GM20000 (cell line): ENCODE measurements at regions not wholly inside any gene's neighbourhood (a gene's known extent, or its start where the extent isn't known, plus 50 kb on each side); places are given as distances from the start of the nearest gene placed in this dataset.
"Not testable (repeated sequence)": the region's sequence is repeated elsewhere in the genome, so short reads cannot be mapped to it uniquely, and the experiment has no call there.

Experiments used
- DNase-seq: peaks from one replicate; pipeline ENCODE4 v3.0.0; 2012; ENCODE audit warnings: low spot score
- TF ChIP-seq, protein P1 (sequence below): IDR thresholded peaks from 2 replicates; pipeline ENCODE4 v1.5.1; 2012; ENCODE audit warnings: mild to moderate bottlenecking, control low read depth; ENCODE audit errors: extremely low read depth, missing control alignments

DNA sequence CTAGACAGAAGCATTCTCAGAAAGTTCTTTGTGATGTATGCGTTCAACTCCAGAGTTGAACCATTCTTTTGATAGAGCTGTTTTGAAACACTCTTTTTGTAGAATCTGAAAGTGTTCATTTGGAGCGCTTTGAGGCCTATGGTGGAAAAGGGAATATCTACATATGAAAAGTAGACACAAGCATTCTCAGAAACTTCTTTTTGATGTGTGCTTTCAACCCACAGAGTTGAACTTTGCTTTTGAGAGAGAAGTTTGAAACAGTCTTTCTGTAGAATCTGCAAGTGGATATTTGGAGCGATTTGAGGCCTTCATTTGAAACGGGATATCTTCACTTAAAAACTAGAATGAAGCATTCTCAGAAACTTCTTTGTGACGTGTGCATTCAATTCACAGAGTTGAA lies 582.6 kb upstream of the ZNF337 start:
- DNase-seq, result no peak
- TF ChIP-seq, protein P1, sequence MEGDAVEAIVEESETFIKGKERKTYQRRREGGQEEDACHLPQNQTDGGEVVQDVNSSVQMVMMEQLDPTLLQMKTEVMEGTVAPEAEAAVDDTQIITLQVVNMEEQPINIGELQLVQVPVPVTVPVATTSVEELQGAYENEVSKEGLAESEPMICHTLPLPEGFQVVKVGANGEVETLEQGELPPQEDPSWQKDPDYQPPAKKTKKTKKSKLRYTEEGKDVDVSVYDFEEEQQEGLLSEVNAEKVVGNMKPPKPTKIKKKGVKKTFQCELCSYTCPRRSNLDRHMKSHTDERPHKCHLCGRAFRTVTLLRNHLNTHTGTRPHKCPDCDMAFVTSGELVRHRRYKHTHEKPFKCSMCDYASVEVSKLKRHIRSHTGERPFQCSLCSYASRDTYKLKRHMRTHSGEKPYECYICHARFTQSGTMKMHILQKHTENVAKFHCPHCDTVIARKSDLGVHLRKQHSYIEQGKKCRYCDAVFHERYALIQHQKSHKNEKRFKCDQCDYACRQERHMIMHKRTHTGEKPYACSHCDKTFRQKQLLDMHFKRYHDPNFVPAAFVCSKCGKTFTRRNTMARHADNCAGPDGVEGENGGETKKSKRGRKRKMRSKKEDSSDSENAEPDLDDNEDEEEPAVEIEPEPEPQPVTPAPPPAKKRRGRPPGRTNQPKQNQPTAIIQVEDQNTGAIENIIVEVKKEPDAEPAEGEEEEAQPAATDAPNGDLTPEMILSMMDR, result no peak

DNA sequence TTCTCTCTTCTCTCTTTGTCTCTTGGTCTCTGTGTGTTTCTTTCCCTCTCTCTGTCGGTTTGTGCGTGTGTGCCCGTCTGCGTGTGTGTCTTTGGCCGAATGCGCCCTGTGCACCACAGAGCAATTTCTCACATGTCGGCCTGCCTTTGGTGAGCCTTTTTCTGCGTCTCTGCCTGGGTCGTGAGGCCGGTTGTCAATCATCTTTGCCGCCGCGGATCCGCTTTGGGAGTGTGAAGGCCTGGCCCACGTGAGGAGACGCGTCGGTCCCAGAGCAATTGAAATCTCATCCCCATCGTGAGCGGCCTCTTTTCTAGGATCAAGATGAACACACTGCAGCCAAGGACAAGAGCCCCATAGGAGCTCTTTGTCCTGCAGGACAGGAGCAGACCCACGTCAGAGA lies 580.7 kb upstream of the ZNF337 start:
- TF ChIP-seq, protein P1, result no peak
- no peak for DNase-seq

DNA sequence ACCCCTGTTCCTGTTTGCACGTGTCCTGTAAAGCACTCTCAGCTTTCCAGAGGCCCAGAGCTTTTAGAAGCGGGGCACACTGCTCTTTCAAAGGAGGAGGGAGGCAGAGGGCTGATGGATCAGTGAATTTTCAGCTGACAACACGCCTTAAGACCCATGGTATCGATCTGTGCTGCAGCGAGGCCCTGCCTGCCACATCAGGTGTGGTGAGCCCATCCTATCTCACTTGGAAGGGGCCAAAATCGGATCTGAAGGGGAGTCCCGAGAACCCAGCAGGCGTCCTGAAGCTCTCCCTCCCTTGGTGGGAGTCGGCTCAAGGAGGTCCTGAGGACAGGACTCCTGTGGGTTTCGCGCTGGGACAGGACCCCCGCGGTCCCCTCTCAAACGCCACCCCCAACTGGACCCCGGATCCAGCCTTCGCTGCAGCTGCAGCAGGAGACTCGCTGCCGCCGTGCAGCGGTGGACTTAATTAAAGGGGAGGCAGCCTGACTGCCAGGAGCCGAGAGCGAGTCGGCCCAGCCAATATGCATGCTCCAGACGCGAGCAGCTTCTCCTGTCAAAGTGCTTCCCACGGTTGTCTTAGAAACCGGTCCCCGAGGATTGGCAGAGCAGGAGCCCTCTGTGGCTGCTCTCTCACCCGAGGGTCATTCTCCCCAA lies 580.0 kb upstream of the ZNF337 start:
- TF ChIP-seq, protein P1, result no peak
- no peak for DNase-seq

DNA sequence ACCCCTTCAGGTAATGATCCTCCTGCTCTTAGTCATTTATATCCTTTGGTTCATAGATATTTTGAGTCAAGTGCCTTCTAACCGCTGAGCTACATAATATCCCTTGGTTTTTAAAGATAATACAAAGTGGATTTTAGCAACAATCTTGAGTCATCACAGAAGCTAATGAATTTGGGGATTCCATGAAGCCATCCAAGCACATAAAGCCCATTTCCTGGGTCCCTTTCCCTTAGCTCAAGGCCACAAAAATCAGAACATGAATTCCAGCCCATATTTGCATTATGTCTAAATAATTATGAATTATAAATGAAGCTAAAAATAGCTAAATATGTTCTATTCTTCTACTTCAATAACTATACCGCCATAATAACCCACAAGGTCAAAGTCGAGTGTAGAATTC lies 572.1 kb upstream of the ZNF337 start:
- DNase-seq, result not testable (repeated sequence)

DNA sequence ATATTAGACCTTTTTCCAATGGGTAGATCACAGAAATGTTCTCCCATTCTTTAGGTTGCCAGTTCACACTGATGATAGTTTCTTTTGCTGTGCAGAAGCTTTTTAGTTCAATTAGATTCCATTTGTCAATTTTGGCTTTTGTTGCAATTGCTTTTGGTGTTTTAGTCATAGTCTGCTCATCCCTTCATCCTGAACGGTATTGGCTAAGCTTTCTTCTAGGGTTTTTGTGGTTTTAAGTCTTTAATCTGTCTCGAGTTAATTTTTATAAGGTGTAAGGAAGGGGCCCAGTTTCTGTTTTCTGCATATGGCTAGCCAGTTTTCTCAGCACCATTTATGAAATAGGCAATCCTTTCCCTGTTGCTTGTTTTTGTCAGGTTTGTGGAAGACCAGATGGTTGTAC lies 564.3 kb upstream of the ZNF337 start:
- not testable (repeated sequence) for DNase-seq

DNA sequence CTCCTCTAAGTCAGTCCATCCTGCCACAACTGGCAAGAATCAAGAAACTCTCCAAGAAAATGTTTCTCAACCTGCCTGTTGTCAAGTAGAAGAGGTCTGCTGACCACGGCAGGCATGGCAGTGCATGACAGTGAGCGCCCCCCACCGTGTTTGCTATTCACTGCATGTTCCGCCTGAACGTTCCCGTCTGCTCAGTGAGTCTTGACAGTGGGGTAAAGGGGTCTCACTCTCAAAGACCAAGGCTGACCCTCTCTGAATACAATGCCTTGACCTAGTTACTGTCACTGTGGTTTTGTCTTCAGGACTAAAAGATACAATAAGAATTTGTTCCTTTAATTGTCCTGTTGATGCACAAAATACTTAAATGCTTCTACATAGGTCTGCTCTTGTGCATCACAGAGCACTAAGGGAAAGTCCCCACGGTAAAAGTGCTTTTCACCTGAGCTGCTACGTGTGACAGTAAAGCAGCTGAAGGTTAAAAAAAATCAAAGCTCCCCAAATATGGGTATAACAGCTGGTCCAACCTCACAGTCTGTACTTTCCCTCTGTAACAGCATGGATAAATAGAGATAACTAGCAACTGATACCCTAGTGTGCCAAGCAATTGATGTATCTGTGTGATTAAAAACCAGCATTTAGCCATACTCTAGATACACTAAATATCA lies 555.8 kb upstream of the ZNF337 start:
- DNase-seq, result not testable (repeated sequence)

DNA sequence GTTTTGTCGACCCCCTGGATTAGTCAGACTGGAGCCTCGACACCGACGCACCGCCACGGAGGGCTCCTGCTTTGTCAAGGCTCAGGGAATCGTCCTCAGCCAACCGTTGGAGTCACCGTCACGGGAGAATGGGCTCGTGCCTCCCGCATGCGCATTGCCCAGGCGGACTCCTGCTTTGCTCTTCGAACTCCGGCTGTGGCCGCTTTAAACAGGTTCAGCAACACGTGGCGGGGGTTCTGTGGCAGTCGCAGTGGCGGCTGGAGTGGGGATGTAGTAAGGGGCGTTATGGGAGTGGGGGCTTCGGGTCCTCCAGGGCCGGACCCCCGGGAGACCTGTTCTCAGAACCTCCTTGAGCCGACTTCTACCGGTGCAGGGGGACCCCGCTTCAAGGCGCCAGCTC lies 554.7 kb upstream of the ZNF337 start:
- not testable (repeated sequence) for DNase-seq

DNA sequence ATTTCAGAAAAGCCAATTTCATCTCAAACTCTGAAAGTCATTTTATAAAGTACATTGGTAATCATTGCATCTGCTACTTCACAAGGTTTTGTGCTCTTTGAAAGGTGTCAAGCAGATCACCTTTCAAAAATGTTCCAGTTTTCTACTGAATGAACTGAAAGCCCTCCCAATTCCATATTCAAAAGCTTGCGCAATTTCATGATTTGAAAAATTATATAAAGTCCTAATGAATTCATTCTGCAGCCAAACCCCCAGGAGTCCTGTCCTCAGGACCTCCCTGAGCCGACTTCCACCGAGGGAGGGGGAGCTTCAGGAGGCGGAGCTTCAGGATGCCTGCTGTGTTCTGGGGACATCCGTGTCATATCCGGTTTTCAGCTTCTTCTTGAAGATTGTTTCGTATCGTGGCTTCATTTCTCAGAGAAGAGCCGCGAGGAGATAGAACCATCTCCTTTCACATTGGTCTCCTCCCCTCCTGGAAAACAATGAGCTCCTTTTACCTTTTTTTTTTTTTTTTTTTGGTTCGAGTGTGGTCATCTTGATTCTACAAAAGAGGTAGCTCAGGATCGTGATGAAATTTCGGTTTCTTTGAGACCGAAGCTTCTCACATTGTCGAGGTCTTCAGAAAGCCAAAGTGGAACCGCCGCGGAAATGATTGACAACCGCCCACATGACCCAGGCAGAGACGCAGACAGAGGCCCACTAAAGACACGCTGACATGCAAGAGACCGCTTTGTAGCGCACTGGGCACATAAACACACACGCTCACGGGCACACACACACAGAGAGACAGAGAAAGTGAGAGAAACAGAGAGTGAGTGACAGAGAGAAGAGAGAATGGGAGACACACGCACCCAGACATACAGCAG lies 553.8 kb upstream of the ZNF337 start:
- not testable (repeated sequence) for DNase-seq

DNA sequence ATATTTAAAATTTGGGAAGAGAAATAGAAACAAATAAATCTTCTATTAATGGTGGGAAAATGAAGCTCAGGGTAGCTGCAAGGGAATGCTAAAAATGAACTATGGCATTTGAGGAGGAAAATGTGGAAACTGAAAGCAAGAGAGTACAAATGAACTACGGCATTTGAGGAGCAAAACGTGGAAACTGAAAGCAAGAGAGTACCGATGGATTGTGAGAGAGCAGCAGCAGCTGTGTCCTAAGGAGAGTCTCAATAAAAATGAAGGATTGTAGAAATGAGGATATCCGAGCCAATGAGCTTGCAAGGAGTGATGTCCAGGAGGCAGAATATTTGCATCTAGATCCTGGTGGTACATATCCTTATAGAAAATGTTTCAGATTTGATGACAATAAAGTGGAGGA lies 547.1 kb upstream of the ZNF337 start:
- DNase-seq, result no peak
- TF ChIP-seq, protein P1, result no peak

DNA sequence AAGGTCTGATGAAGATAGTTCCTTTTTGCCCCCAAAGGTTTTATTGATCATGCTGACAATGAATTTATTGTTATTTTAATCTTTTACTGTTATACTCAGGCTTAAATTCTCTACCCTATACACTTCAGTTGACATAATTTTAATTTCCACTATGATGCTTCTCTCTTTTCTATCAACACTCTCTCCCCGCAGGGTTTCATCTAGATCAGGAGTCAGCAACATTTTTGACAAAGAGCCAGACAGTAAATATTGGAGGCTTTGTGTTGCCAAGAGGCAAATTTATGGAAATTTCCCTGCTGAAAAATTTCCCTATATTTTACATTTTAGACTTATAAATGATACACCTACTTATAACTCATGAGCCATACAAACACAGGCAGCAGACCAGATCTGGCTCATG lies 524.0 kb upstream of the ZNF337 start:
- not testable (repeated sequence) for DNase-seq

DNA sequence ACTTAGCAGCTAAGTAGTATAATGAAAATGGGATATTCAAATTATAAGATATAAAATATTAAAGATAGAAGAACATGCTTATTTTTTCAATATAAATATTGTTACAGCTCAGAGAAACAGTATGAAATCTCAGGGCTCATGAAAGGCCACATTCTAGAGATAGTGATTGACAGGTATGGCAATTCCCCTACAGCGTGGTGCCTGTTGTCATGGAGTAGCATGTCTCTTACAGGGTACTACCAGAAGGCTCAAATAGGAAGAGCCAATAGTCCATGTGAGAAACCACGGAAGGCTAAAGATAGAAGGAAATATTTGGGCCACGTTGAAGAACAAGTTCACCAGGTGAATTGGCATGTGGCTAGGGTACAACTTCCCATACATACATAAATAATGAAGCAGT lies 522.9 kb upstream of the ZNF337 start:
- DNase-seq, result not testable (repeated sequence)
